Muscle of back (tissue), 3 donors: ENCODE measurements at regions not wholly inside any gene's neighbourhood (a gene's known extent, or its start where the extent isn't known, plus 50 kb on each side); places are given as distances from the start of the nearest gene placed in this dataset.

Experiments
- DNase-seq, 3 donors: peaks; one replicate each; pipeline versions ENCODE4 v3.0.0 to v3.0.0-alpha.2; 2013

DNA sequence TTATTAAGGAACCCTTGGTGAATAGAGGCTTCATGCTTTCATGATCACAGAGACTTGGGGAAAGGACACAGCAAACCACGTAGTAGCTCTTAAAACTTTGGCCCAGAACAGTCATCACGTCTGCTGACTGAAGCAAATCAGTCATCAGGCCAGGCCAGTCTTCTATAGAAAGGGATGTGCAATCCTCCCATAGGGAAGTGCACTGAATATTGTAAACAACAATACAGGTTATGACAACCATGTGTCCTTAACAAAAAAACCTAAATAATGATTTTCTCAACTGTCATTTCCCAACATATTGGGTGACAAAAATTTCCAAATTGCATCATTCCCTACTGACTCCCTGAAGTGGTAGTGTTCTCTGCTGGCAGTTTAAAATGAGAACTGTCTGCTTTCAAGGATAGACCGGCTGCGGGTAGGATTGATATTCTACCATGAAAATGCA, 388.2 kb upstream of the CITED2 start:
- peak in 1 of 3 donors; percentile 52 for DNase-seq

DNA sequence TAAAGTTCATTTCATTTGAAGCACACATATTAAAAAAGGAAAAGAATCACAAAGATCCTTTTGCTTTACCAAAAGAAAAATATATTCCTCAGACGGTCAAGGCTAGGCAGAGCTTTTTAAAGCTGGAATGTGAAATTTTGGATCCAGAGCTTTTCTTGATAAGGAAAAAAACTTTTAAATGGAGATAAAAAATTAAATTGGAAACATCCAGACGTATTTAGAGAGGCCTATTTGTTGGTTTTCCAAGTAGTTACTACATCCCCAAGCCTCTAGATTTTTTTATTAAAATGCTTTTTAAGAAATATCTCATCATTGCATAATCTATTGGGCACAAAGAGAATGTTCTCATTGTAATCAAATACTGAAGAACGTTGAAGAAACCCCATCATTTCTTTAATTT, 385.7 kb upstream of the CITED2 start:
- no peak for DNase-seq

DNA sequence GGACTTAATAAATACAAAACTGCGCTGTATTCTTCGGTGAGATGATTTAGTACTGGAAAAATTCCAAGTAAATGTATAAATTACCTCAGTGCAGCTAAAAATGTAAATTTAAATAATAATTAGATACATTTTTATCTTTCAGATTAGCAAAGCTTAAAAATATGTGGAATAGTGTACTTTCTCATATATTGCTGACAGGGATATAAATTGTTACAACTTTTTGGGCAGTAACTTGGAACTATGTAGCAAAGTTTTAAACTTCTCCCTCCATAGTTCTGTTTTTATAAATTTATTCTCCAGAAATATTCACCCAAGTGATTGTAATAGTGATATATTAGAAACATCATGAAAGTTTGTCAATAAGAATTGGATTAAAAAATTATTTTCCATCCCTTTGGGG, 384.6 kb upstream of the CITED2 start:
- no peak for DNase-seq

DNA sequence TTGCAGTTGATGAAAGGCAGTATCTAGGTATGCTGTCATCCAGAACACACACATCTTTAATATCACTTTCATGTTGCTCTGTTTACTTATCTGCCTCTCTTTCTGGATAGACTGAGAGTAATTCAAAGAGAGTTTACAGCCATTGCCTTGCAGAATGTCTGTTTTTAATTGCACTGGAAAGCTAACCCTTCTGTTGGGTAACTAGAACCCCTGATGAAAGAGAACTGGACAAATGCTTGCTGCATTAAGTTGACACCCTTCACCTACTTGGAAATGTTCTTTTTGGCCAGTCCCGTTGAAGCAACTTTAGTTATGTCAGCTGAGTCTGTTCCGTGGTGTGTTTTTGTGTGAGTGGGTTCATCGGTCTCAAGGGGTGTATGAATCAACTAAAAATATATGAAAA, 383.8 kb upstream of the CITED2 start:
- peak in 1 of 3 donors; percentile 70 for DNase-seq

DNA sequence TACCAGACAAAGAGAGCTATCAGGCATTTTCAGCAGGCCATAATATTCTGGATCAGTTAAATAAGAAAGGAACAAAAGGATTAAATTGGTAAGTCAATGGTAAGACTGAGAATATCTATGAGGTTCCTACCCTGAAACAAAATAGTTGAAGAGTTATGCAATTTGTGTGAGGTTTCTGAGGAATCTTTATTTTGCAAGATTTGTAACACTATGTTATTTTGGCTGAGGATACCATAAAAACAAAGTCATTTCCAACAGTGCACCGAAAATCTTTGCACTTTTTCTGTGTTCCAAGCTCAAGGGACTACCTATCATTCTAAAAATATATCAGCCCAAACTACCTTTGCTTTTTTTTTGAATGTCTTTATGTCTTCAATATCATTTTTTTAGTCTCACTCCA, 383.3 kb upstream of the CITED2 start:
- peak in 1 of 3 donors; percentile 45 for DNase-seq

DNA sequence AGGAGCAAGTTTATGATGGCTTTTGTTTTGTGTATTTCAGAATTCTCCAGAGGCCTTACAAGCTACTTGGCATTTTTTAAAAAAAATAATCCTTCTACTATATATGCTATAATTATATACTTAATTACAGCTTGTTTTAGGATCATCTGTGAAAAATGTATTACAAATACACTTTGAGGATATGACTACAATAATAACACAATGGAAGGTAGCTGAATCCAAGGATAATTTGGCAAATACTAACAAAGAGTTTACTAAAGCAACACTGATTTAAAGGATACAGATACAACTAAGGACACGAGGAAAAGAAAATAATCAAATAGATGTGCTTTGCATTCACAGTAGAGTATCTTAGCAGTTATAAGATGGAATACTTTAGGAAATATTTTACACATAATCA, 381.9 kb upstream of the CITED2 start:
- DNase-seq: no peak

DNA sequence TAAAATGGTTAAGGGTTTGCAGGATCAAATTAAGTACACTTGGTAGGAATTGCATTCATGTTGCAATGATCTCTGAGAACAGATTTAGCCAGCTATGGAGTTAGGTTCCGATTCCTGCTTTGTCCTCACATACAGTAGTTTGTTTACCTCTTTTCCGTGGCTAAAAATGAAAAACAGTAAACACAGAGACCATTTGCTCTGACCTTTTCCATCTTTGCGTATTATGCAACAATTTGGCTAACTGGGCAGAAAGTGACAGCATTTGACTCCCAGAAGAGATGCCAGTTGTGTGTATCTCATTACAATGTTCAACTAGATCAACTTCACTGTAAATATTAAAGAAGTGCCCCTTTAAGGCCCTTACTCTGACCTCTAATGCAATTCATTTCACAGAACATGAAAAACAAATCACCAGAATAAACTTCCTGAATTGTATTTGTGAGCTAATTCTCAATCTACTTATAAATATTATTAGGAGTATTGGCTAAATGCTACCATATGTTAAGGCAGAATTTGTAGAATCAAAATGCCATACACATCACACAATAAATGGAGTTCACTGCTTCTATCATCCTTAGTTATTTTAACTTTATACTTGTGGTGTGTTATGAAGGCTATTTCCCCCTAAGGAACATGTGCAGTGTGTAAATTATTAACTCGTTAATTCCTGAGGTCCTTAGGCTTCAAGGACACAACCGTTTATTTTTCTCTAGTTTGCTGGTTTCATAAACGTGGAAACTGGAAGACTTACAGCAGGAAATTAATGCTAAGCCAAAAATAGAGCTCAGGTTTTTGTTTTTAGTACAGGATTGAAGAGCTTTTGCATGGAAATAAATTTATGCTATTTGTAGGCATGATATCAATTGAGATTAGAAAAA, 380.7 kb upstream of the CITED2 start:
- peak in 1 of 3 donors; percentile 73 for DNase-seq

DNA sequence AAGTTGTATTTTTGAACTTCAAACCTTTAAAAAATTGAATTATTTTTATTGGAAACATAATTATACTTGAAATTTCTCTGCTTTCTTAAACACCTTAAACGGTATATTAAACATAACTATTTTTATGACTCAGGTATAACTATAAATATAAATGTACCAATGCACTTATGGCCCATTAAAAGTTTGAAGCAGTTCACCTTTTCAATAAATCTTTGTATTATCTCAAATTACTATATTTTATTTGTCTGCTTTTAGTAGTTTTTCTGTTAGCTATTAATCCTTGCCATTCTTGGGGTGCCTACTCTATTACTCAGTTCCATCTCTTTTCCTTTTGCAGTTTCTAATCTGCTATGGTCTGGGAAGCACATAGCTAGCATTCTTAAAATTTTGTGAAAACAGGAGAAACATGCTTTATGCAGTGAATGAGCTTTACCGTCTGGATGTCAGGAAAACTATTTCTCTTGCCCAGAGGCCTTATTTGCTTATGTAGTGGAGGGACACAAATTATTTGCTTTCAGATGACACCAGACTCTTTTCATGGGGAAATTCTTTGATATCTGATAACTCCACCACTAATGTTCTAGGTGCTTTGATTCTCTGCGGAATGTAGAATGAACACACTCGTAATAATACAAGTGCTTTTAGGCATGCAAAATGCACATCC, 378.9 kb upstream of the CITED2 start:
- DNase-seq: peak in 1 of 3 donors; percentile 74

DNA sequence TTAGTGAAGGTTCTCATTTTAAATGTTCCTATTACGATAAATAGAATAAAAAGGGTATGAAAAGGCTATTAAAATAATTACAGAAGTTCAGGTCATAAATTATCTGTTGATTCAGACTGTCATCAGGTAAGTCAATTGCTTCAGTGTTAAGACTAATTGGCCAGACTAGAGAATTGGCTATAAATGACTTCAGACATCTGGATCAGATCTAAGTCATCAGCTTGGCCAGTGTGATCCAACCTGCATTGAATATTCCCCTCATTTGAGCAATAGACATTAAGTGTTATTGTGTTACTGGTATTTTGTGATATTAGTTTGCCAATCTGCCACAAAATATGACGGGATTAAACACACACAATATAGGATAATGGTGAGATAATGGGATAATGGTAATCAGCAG, 377.6 kb upstream of the CITED2 start:
- DNase-seq: no peak

DNA sequence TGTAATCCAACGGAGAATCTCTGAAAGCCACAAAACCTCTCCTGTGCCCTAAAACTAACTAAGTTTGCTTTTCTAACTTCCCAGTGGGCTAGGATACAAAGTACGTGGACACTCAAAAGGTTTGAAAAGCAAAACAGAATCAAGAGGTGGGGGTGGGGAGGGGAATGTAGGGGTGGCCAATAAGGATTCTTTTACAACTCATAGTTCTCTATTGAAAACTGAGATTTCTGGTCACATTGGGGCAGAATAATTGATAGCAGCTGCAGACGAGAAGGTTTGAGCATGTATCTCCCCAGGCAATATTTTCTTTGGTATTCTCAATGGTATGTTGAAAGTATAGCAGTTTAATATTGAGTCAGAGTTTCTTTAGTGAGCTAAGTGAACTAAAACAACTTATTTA, 376.7 kb upstream of the CITED2 start:
- peak in 1 of 3 donors; percentile 71 for DNase-seq

DNA sequence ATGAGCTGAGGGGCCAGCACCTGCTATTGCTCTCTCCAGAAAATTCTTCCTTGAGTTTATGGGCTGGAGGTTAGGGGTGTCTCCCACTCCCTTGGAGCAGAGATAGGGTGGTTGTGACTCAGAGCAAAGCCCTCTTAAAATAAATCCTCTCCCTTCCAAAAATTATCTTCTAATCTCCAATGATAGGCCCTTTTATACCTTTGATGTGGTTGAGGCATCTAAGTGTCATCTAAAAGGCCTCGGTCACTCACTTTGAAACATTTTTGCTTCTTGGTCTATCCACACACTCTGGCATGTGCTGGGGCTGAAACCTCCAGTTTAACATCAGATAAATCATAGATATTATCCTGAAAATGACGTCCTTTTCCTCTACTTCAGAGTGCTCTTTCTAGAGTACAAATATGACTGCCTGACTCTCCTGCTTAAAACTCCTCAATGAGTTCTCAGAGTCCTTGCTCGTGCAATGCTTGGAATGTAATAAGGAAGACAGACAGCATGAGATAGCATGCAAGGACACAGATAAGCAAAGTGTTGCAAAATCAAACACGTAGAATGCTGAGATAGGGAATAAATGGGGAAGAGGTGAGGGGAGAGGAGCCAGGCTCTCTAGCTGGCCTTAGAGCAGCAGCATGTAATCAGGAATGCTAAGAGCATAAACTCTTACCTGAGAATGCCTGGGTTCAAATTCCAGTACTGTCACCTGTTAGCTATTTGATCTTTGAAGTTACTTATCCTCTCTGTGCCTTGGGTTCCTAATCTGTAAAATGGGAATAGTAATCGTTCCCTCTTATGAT, 374.1 kb upstream of the CITED2 start:
- DNase-seq: no peak

DNA sequence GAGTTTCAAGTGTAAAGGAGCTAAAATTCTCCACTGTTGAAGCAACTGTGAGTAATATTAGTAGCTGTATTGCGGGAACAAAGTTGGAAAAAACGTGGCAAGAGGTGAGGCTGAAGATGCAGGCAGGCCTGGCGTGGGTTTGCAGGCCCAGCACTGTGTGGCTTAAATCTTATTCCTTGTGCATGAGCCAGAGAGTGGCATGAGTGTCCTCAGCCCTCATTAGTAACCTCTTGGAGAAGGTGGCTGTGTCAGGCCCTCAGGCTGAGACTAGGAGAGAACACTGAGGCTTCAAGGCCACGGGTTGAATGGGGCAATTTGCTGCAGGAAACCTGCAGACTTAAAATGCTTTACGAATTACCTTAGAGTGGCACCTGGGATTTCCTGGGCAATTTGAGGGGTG, 372.7 kb upstream of the CITED2 start:
- no peak for DNase-seq

DNA sequence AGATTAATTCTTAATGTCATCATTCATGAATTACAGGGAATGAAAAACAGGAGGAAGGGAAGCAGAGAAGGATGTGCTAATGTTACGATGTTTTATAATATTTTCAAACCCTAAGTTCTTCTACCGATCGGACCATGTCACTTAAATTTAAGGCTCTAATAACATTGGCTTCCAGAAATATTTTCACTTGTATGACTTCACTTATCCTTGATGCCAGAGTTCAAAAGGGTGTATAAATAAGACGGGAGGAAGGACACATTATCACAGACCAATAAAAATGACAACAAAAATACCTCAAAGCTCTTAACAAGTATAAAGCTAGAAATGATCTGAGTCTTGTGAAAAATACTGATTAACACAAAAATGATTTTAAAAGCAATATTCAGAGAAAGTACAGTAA, 370.4 kb upstream of the CITED2 start:
- DNase-seq: no peak

DNA sequence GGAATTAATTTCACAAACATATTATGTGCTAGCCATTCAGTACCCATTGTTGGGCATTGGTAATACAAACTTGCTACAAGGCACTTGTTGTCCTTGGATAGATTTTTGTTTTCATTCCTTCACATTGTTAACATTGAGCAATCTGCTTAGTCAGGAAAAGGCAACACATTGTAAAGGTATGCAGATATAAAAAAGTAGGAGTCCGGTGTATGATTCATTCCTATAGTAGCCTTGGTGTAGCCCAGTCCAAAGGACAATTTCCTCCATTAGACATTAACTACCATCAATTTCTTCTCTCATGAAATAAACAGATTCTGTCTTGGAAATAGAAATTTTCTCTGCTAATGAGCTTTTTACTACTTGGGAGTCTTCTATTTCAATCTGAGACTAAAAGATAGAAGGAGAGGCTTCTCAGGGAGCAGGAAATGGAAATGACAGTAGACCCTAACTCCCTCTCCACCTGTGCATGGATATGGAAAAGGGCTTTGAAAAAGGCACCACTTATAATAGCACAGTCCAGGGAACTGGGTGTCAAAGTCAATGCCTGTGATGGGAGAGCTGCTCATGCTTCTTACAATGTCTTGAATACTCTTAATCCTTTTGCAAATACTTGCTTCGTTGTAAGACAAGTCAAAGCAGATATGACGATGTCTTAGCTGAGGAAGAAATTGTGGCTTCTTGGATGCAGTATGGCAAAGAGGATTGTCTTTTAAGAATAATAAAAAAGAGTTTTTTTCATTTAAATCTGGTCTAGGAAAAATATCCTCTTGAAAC, 369.4 kb upstream of the CITED2 start:
- DNase-seq: peak in 1 of 3 donors; percentile 77

DNA sequence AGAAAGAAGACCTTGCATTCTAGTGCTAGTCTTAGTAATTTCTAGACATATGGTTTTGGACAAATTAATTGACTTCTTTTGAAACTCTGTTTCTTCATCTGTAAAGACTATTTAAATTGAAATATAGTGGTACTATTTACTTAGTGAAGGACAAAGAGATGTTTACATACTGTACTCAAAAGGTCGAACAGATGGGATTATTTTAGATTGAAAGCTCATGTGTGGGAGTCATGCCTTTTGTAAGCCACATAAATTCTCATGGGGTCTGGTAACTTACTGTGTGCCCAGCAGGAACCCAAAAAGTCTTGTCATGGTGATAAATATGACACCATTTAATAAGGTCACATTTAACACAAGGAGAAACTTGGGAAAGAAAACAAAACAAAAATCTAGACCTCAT, 368.2 kb upstream of the CITED2 start:
- DNase-seq: no peak

DNA sequence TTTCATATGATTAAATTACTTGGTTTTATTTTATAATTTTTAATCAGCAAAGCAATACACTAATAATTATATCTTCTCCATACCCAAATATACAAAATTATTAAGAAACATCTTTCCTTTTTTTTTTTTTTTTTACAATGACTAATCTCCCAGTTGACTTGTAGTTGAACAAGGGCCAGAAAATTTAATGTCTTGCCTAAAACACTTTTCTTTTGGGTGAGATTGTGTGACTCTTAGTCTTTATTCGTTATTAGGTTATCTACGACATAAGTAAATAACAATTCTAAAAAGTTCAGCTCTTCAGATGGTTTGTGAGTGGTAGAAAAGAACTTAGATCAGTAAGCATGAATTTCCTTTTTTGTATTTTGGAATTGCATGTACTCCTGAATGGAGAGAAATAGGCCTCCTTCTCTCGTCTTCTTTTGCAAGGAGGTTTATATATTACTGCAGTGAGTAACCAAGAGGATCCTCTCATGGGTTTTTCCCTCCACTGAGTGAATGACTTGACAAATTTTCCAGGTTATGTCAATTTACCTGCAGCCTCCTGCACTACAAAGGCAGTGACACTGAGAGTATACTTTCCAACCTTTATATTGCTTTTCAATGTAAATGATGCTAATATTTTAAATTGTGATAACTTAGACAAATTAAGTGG, 364.5 kb upstream of the CITED2 start:
- DNase-seq: no peak

DNA sequence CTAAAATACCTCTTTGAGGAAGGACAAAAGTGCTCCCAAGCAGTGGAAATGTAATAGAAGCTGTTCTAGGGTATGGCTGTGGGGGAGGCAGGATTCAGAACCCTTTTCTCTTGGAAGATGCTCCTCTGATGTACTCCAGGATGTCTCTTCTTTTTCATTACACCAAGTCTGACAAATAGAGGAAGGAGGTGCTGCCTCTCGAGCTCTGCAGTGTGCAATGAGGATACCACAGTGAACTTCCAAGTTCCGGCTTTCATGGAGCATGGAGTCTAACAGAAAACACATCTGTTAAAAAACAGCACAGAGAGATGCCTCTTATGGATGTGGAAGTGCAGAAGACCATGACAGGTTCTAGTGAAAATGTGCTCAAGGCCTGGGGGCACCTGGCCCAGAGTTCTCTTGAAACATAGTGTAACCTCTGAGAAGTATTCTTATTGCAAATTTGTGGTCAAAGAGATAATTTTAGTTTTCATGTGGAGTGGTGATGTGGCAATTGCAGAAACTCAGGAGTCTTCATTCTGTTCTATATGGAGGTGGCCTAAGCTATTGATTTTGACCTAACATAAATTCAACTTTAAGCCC, 362.0 kb upstream of the CITED2 start:
- no peak for DNase-seq

DNA sequence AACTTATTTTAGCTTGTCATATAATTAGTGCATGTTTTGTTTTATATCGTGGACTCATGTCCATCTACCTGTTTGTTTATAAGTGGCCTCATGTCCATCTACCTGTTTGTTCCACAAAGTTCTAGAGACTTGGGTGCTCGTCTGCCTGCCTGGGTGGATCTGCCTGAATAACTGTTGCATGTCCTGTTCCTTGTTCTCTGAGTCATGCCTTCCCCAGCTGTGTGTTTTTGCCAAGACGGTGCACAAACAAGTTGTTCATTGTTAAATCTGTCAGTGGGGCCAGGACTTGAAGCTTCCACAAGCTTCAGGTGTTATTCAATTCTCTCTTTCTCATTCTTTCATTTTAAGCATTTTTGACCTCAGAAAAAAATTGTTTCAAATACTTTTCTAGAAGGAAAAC, 358.0 kb upstream of the CITED2 start:
- DNase-seq: no peak

DNA sequence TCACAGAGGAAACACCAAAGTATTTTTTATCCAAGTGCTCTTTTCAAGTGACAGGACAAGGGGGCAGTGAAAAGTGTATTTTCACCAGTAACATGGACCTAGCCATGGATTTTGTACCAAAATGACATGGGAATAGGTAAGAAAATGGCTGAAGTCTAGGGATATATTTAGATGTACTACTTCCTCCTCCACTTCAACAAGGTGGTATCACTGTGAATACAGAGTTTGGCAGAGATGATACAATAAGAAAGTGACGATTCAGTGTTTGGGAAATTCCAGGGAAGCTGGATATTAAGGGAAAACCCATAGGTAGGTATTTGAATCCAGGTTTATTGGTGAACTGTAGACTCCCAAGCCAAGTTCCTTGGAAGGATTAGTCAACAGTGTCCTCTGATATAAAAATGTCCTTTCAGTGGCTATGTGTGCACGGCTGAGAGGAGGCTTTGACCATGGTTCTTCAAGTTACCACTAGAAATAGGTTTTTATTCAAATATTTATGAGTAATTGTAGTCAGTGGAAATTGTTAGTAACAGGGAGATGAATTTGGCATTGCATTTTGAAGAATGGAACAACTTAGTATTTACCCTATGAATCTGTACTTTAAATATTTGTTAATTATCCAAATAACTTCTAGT, 356.0 kb upstream of the CITED2 start:
- no peak for DNase-seq

DNA sequence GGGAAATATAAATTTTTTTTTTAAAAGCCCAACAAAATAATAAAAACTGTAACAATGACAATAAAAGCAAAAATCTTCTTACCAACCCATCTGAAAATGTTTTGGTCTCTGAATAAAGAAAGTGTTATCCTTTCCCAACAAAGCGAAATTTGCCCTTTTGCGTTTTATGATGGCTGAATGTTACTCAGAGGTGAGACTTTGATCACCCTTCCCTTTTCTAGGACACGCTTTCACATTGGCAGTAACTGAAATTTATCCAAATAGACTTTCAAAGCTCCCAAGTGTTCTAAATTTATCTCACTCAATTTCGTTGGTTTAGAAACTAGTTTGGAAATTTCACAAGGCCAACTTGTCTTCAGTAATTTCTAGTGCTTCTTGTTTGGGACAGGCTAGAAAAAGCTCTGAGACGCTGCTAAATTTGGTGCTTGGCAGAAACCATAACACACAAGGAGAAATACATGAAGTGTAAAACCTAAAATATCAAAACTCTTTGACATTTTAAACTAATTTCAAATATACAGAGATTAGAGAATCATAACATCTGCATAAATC, 354.5 kb upstream of the CITED2 start:
- DNase-seq: no peak
